Caki2 (cell line): ENCODE measurements at regions not wholly inside any gene's neighbourhood (a gene's known extent, or its start where the extent isn't known, plus 50 kb on each side); places are given as distances from the start of the nearest gene placed in this dataset.

Experiments used
- DNase-seq: peaks from one replicate; pipeline ENCODE4 v3.0.0-alpha.2; 2015; ENCODE audit warnings: low read depth
- in situ Hi-C: cut with HindIII; loops from 2 replicates; pipeline ENCODE4 v1.10.0; 2016; ENCODE audit warnings: low sequenced_read_pairs, low pct_unique_long_range_greater_than_20kb, mixed read lengths

DNA sequence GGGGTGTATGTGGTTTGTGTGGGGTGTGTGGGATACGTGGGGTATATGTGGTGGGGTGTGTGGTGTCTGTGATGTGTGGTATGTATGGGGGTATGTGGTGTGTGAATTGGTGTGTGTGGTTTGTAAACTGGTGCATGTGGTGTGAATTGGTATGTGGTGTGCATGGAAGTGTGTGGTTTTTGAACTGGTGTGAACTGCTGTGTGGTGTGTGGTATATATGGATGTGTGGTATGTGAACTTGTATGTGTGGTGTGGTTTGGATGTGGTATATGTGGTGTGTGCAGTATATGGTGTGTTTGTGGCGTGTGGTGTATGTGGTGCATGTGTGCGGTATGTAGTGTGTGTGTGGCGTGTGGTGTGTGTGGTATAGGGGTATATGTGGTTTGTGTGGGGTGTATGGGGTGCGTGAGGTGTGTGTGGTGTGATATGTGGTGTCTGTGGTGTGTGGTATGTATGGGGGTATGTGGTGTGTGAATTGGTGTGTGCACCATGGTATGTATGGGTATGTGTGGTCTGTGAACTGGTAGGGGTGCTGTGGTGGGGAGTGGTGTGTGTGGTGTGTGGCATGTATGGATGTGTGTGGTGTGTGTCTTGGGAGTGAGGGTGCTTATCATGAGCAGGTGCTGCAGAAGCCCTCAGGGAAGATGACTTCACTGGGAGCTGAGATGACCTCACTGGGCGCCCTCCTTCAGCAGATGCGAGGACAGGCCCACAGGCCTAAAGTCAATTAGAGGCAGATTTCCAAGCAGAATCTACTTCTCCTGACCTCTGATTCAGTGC lies 209.6 kb upstream of the TNP1 start:
- in situ Hi-C loops = no loop called here
- DNase-seq = no peak

DNA sequence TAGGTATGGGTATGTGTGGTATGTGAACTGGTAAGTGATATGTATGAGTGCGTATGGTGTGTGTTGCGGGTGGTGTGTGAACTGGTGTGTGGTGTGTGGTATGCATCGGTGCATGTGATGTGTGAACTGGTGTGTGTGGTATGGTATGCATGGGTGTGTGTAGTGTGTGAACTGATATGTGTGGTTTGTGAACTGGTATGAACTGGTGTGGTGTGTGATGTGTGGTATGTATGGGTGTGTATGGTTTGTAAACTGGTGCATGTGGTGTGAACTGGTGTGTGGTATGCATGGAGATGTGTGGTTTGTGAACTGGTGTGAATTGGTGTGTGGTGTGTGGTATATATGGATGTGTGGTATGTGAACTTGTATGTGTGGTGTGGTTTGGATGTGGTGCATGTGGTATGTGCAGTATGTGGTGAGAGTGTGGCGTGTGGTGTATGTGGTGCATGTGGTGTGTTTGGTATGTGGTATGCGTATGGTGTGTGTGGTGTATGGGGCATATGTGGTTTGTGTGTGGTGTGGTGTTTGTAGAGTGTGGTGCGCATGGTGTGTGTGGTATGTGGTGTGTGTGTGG lies 208.9 kb upstream of the TNP1 start:
- in situ Hi-C loops = no loop called here
- DNase-seq = no peak

DNA sequence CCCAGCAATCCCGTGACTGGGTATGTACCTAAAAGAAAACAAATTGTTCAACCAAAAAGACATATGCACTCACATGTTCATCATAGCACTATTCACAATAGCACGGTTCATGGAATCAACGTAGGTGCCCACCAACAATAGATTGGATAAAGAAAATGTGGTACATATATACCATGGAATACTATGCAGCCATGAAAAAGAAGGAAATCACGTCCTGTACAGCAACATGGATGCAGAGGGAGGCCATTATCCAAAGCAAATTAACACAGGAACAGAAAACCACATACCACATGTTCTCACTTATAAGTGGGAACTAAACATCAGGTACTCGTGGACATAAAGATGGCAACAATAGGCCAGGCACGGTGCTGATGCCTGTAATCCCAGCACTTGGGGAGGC lies 207.9 kb upstream of the TNP1 start:
- in situ Hi-C loops = no loop called here
- DNase-seq = no peak

DNA sequence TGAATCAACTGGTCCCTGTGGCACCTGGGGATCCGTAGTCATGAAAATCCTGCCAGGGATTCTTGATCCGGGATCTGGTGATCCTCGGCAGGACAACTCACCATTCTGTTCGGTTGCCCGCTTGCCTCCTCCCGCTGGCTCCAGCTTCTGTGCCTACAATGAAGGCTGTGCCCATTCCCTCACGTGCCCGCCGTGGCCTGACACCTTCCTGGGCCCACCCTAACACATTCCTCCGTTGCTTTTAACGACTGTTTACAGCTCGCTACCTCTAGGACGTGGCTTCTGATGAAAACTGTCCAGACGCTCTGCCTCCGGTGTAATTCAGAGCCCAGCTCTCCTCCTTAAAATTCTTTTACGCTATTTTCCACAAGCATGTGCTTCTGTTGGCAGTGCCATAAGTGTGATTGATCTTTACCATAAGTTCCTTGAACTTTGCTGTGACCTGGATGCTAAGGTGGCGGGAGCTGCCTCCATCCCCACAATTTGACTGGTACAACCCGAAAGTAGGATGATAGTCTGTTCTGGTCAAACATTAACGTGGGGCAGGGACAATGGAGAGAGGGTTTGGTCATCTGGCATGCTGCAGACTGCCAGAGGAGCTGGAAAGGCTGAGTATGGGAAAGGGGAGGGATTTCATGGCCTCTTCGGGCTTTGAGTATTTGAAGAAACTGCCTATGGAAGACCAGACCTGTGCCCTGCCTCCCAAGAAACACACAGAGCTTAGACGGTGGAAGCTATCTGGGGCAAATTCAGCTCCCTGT lies 206.8 kb upstream of the TNP1 start:
- in situ Hi-C loops = no loop called here
- DNase-seq = no peak

DNA sequence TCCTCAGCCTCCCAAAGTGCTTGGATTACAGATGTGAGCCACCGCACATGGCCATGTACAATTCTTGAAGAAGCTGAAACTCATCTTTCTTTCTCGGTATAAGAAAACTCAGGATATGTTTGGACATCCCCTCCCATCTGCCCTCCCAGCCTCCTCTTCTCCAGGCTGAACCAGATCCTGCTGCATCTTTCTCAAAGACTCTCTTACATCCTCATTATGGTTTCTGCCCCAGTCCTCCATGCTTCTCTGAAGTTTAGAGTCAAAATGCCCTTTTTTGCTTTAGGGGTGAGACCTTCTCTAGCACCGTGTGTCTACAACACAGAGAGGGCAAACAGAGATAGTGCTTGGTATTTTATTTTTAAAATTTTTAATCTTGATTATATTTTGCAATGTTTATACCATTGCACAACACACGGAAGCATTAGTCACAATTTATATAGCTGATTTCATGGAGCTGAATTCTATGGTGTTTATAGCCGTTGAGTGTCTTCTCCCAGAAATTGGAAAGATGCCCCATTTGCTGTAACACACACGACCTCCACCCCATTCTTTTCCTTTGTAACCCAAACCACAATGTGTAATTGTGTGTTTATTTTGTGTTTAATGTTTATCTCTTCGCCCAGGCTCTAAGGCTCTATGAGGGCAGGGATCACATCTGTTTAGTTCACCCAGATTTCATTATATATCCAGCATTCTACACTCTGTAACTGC lies 206.0 kb upstream of the TNP1 start:
- in situ Hi-C loops = no loop called here
- DNase-seq = no peak

DNA sequence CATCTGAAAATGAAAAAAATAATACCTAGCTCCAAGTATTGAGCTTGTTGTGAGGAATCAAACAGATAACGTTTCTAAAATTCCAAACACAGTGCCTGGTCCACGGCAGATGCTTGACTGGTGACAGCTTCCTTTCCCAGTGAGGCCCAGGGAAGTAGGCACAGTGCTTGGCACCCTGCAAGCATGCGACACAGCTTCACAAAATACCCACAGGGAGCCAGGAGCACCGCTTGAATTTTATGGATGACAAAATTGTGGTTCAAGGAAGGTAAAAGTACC lies 205.1 kb upstream of the TNP1 start:
- in situ Hi-C loops = no loop called here
- DNase-seq = no peak

DNA sequence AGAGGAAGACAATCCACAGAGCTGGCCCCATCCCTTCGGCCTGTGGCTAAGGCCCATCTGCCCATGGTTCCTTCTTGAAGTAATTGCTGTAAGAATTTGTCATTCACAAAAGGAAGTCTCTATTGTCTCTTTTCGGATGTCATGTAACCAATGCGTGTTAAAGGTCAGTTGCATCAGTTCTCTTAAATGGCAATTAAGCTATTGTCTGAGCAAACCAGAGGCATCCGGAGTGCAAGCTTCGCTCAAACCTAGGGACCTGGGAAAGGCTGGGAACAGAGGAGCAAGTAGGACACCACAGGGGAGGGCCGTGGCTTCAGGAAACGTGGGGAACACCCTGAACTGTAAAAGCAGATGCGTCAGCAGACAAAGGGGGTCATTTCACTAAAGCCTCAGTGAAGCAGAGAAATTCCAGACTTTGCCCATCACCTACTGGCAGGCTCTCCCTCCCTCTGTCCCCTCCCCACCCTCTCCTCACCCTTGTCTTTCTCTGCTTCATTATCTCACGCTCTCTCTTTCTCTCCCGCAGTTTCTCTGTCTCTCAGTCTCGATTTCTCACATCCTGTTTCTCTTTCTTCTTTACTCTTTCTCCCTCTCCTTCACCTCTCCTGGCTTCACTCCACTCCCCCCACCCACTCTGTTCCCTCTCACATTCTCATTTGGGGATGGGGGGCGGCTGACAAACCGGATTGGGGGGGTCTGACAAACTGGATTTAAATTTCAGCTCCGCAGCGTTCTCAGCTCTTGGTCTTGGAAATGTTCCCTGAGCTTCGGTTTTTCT lies 204.6 kb upstream of the TNP1 start:
- in situ Hi-C loops = no loop called here
- no peak for DNase-seq

DNA sequence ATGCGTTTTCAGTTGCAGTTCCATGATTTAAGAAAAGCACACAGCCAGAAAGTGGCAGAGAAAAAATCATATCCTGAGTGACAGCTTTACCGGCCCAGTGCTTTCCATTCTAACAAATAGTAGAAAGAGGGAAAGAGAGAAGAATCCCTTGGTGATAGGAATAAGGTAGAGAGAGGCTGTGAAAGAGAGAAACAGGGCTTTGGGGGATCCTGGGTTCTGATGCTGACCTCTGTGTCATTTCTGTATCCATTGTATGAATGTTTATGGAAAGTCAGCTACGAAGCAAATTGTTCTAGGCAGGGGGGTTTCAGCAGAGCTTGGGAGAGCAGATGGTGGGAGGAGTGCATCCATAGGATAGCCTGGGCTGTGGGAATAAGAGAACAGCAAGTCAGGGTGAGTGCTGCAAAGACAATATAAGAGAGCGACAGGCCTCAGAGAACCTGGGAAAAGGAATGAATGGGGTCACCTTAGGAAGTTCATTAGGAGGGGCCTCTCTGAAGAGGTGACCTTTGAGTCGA lies 203.4 kb upstream of the TNP1 start:
- no peak for DNase-seq
- in situ Hi-C loops = no loop called here

DNA sequence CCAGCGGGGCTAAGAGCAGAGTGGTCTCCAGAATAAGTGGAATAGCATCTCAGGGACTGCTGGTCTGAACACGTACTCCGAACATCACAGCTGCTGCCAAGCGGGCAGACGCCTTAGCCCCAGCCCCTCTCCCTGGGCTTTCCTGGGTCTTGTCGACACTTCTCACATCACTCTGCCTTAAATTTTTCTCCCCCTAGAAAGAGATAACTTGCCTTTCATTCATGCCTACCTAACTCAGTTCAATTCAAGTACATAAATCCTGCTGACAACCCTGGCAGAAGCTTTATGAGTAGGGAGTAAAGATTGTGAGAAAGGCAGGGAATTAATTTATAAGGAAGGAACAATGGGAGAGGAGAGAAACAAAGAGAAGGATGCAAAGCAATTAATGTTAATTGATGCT lies 202.9 kb upstream of the TNP1 start:
- DNase-seq = no peak
- in situ Hi-C loops = no loop called here

DNA sequence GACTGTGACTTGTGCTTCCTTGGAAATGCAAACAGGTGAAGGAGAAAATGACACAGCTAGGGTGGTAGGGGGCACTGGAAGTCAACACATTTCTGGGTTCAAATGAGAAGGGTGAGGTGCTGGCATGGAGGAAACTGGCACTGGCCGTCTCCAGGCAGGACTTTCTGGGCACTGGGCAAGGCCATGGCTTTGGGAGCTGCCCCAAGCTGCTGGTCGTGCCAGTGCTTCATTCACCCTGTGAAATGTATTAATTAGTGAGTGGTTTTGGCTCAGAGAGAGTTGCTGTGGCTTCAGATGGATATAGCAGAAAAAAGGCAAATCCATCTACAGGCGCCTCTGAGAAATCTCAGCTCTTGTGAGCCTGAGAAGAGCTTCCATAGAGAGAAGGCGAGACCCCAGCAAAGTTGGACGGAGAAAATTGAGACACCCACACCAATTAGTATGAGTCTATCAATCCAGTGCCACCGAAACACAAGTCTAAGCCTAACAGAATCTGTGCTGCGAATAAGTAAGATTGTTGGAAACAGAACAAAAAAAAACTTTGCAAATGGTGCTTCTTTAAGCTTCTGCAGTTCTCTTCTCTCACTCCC lies 202.1 kb upstream of the TNP1 start:
- in situ Hi-C loops = no loop called here
- DNase-seq = no peak

DNA sequence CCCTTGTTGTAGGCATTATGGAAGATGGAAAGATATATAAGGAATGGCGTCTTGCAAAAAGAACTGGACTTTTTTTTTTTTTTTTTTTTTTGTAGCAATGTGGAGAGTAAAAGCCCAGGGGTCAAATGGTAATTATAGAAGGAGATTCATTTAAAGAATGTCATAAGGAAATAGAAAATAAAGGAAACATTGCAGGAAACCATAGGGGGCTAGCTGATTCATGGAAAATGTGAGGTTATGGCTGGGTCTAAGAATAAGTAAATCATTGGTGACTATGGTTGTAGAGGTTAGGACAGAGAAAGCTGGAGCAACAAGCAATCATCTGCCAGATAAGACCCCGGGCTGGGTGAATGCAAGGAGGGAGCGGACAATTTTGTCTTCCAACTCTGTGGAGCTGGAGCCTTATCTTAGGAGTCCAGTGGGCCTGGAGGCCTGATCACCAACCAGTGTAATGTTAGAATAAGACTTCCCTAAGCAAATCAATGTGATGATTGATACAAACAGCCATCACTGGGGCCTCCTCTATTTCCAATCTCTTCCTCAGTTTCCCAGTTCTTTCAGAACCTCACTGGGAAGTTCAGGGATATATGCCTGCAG lies 201.2 kb upstream of the TNP1 start:
- in situ Hi-C loops = no loop called here
- DNase-seq = no peak

DNA sequence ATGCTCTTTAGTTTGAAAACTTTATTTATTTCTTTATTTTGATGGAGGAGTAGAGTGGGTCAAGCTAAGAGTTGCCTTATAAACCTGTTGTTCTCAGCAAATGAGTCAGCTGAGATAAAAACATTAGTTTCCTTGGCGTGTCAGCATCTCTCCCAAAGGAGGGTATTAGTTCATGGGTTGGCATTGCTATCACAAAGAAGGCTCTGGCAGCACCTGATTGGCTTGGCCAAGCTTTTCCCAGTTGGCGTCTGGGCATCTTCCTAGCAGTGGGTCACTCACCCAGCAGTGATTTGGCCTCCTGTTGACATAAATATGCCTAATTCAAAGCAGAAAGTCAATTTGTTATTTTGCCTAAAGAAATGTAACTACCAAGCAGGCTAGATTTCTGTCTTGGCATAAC lies 200.7 kb upstream of the TNP1 start:
- DNase-seq = no peak
- in situ Hi-C loops = no loop called here

DNA sequence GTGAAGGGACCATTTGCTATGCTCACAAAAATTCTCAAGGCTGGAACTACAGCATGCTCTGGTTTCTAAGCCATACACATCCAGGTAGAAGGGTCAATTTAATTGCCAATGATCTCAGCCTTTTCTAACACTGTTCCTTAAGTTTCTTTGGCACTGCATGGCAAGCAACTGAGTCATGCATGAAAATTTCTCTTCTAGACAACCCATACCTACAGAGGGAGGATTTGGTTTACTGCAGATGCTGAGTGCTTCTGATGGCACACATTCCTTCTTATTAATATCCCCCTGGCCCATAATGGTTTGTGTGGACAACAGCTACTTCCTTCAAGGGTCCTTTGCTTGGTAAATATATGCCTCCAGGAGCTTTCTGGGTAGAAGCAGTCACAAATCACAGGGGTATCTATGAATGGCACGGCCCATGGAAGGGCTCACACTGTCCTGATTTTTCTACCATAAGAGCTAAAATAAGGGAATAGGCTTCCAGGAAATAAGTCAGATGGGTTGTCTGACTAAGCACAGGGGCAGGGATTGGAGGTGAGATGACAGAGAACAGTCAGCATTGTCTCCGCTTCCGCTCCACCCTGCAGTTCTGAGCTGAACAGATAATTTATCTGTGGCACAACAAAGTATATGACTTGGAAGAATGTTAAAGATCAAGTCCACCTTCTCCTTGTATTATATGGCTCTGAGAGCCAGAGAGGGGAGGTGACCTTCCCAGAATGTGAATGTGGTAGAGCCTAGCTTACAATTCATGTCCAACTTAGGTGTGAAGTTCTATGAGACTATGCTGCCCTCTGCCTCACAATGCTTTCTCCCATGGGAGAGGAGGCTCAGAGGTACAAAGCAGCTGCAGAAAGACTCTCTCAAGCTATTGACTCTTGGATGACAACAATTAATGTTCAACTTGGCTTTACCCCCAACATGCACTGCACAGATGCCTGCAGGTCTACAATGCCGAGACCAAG lies 199.2 kb upstream of the TNP1 start:
- DNase-seq = no peak
- in situ Hi-C loops = no loop called here

DNA sequence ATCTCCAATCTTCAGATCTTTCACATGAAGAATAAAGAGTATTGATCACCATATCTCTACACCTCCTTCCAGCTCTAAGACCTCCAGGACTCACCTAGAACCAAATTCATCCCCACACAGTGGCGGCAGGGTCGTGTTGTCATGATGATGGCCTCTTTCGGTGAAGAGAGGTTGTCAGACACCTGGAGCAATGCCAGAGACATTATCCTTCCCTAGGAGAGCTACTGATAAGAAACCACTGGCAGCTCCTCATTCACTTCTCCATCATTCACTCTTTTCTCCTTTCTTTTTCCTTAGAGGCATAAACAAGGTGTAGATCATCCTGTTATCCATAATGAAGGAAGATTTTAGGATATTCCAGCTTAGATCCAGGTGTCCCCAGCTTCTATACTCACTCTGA lies 197.9 kb upstream of the TNP1 start:
- no peak for DNase-seq
- in situ Hi-C loops = no loop called here

DNA sequence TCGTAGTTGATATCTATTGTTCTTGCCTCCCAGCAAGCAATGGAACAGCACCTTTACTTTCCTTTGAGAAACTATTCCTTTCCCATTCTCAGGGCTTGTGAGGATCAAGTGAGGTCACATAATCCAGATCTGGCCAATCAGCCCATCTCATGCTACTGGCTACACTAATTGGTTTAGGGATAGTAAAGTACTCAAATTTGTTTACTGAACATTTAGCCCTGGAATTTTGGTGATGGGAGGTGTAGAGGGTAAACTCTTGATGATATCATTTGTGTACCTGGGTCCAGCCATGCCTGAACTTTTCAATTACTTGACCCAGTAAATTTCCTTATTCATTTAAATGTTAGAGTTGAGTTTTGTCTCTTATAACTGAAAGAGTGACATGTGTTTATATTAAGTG lies 195.8 kb upstream of the TNP1 start:
- in situ Hi-C loops = no loop called here
- DNase-seq = no peak

DNA sequence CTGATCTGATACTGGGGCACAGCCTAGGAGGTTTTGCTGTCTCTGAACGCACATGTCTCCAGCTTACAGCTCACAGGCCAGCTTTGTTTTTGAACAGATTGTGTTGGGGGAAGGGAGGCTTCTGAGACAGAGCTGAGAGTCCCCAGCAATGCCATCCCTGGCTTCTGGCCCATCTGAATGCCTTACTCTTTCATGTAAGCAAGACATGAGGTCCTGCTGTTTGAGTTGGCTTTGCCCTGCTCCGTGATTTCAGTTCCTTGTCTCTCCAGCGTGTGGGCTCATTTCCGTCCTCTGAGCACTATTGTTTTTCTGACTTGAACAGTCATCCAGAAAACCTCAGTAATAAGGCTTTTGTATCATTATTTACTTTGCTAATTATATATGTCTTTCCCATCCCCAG lies 194.9 kb upstream of the TNP1 start:
- in situ Hi-C loops = no loop called here
- DNase-seq = no peak
